PFSK-1 (cell line): ENCODE measurements at regions not wholly inside any gene's neighbourhood (a gene's known extent, or its start where the extent isn't known, plus 50 kb on each side); places are given as distances from the start of the nearest gene placed in this dataset.

Source experiments
- POLR2AphosphoS5 ChIP-seq: IDR thresholded peaks from 2 replicates; pipeline ENCODE4 v1.6.1; 2012; ENCODE audit warnings: low read depth, mild to moderate bottlenecking, control low read depth, low read length, moderate library complexity
- SIN3A ChIP-seq: IDR thresholded peaks from 2 replicates; pipeline ENCODE4 v1.6.1; 2012; ENCODE audit warnings: mild to moderate bottlenecking, low read length, moderate library complexity, borderline replicate concordance; ENCODE audit not compliant: insufficient read depth
- TAF1 ChIP-seq: IDR thresholded peaks from 2 replicates; pipeline ENCODE4 v1.6.1; 2012; ENCODE audit warnings: low read length, control low read depth, borderline replicate concordance; ENCODE audit not compliant: insufficient read depth
- TF ChIP-seq, protein P1 (sequence below), 2 experiments: IDR thresholded peaks; 2 replicates each; pipeline versions ENCODE4 v1.6.1 to v1.8.0; 2011 to 2012; ENCODE audit warnings: low read depth in 2 of 2, low read length in 2 of 2, control low read depth in 1 of 2, inconsistent platforms in 1 of 2, mild to moderate bottlenecking in 1 of 2, moderate library complexity in 1 of 2; ENCODE audit not compliant: insufficient read depth in 1 of 2

- TF ChIP-seq, protein P1, sequence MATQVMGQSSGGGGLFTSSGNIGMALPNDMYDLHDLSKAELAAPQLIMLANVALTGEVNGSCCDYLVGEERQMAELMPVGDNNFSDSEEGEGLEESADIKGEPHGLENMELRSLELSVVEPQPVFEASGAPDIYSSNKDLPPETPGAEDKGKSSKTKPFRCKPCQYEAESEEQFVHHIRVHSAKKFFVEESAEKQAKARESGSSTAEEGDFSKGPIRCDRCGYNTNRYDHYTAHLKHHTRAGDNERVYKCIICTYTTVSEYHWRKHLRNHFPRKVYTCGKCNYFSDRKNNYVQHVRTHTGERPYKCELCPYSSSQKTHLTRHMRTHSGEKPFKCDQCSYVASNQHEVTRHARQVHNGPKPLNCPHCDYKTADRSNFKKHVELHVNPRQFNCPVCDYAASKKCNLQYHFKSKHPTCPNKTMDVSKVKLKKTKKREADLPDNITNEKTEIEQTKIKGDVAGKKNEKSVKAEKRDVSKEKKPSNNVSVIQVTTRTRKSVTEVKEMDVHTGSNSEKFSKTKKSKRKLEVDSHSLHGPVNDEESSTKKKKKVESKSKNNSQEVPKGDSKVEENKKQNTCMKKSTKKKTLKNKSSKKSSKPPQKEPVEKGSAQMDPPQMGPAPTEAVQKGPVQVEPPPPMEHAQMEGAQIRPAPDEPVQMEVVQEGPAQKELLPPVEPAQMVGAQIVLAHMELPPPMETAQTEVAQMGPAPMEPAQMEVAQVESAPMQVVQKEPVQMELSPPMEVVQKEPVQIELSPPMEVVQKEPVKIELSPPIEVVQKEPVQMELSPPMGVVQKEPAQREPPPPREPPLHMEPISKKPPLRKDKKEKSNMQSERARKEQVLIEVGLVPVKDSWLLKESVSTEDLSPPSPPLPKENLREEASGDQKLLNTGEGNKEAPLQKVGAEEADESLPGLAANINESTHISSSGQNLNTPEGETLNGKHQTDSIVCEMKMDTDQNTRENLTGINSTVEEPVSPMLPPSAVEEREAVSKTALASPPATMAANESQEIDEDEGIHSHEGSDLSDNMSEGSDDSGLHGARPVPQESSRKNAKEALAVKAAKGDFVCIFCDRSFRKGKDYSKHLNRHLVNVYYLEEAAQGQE (IDR thresholded peaks at IDR 0.05; ENCODE audit: insufficient read depth in 1 of 2, low read depth in 2 of 2, low read length in 2 of 2): no peak
- TF ChIP-seq TAF1 (no peak), POLR2AphosphoS5 (no peak), SIN3A (no peak)
Measured at GRCh38 chr5:93220431-93220830, 360.6 kb downstream of the NR2F1-AS1 start.
